ENCODE measurements at regions not wholly inside any gene's neighbourhood (a gene's known extent, or its start where the extent isn't known, plus 50 kb on each side); places are given as distances from the start of the nearest gene placed in this dataset.

DNA sequence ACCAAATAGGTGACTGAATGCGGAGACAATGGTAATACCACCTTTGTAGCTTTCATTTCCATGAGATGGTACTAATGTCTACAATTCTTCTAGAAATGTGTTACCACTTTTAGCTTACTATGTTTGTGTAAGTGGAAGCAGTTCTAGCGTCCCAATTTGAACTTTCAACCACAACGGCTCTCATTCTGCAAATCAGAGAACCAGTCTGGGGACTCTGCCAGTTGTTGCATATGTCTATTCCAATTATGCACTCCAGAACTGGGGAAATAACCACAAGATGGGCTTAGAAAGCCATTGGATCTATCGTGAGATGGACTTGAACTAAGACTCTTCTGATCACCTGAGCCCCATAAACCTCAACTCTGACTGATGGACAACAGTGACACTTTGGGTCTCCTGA is 862.3 kb downstream of the SLITRK1 start:
- Histone ChIP-seq H3K36me3 (ENCODE audit: low read depth) (no peaks in the 10 kb centered on the region), H3K9me3 (ENCODE audit: severe bottlenecking) (no peaks in the 10 kb centered on the region), H3K4me3 (ENCODE audit: severe bottlenecking) (no peak overlapping the region), H3K27me3 (ENCODE audit: insufficient read depth, poor library complexity, severe bottlenecking) (no peaks in the 10 kb centered on the region), H3K4me1 (ENCODE audit: insufficient read depth, poor library complexity, severe bottlenecking) (no peaks in the 10 kb centered on the region), H3K27ac (ENCODE audit: poor library complexity, severe bottlenecking) (no peak overlapping the region)
- no peak for TF ChIP-seq CTCF (IDR thresholded peaks at IDR 0.05; ENCODE audit: poor library complexity, severe bottlenecking)
- no peak for DNase-seq (ENCODE audit: low spot score)
- ATAC-seq (ENCODE audit: low read depth) = no peak

DNA sequence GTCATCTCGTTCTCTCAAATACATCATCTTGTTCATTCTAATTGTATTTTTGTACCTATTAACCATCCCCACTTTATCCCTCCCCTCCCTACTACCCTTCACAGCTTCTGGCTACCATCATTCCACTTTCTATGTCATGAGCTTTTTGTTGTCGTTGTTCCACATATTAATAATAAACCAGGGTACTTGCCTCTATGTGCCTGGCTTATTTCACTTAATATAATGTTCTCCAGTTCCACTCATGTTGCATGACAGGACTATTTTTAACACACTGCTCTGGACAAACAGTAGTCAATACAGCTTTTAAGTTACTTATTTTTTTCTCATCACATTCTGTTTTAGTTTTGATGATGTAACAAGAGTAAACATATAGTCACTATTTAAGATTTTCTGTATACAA is 872.3 kb downstream of the SLITRK1 start:
- H3K9me3 ChIP-seq (ENCODE audit: severe bottlenecking) = no peaks in the 10 kb centered on the region
- H3K4me3 ChIP-seq (ENCODE audit: severe bottlenecking) = no peak overlapping the region
- H3K27me3 ChIP-seq (ENCODE audit: insufficient read depth, poor library complexity, severe bottlenecking) = no peaks in the 10 kb centered on the region
- H3K36me3 ChIP-seq (ENCODE audit: low read depth) = no peaks in the 10 kb centered on the region
- no peak overlapping the region for H3K27ac ChIP-seq (ENCODE audit: poor library complexity, severe bottlenecking)
- DNase-seq (ENCODE audit: low spot score) (no peak), ATAC-seq (ENCODE audit: low read depth) (no peak)
- no peaks in the 10 kb centered on the region for H3K4me1 ChIP-seq (ENCODE audit: insufficient read depth, poor library complexity, severe bottlenecking)
- TF ChIP-seq CTCF (IDR thresholded peaks at IDR 0.05; ENCODE audit: poor library complexity, severe bottlenecking) = no peak

GRCh38 chr13:83008212-83008929 is 873.9 kb downstream of the SLITRK1 start:
- no peaks in the 10 kb centered on the region for H3K27me3 ChIP-seq (ENCODE audit: insufficient read depth, poor library complexity, severe bottlenecking)
- no peak for DNase-seq (ENCODE audit: low spot score)
- H3K9me3 ChIP-seq (ENCODE audit: severe bottlenecking) = no peaks in the 10 kb centered on the region
- H3K36me3 ChIP-seq (ENCODE audit: low read depth) = no peaks in the 10 kb centered on the region
- no peak overlapping the region for H3K27ac ChIP-seq (ENCODE audit: poor library complexity, severe bottlenecking)
- no peak overlapping the region for H3K4me3 ChIP-seq (ENCODE audit: severe bottlenecking)
- no peak for ATAC-seq (ENCODE audit: low read depth)
- H3K4me1 ChIP-seq (ENCODE audit: insufficient read depth, poor library complexity, severe bottlenecking) = no peaks in the 10 kb centered on the region
- no peak for TF ChIP-seq CTCF (IDR thresholded peaks at IDR 0.05; ENCODE audit: poor library complexity, severe bottlenecking)

- ATAC-seq (ENCODE audit: low read depth) = no peak
- DNase-seq (ENCODE audit: low spot score) = no peak
These were observed 875.0 kb downstream of the SLITRK1 start for GRCh38 chr13:83007226-83007625.

More at GRCh38 chr13:83007226-83007625, 875.0 kb downstream of the SLITRK1 start:
- H3K4me1 ChIP-seq (ENCODE audit: insufficient read depth, poor library complexity, severe bottlenecking) = no peaks in the 10 kb centered on the region
- no peaks in the 10 kb centered on the region for H3K9me3 ChIP-seq (ENCODE audit: severe bottlenecking)
- no peak overlapping the region for H3K4me3 ChIP-seq (ENCODE audit: severe bottlenecking)
- no peak overlapping the region for H3K27ac ChIP-seq (ENCODE audit: poor library complexity, severe bottlenecking)
- no peak for TF ChIP-seq CTCF (IDR thresholded peaks at IDR 0.05; ENCODE audit: poor library complexity, severe bottlenecking)
- no peaks in the 10 kb centered on the region for H3K36me3 ChIP-seq (ENCODE audit: low read depth)
- H3K27me3 ChIP-seq (ENCODE audit: insufficient read depth, poor library complexity, severe bottlenecking) = no peaks in the 10 kb centered on the region
